Stomach (tissue), 8 donors: ENCODE measurements at regions not wholly inside any gene's neighbourhood (a gene's known extent, or its start where the extent isn't known, plus 50 kb on each side); places are given as distances from the start of the nearest gene placed in this dataset.

ENCODE experiments used
- DNase-seq, 2 donors: peaks; one replicate each; pipeline versions ENCODE4 v3.0.0 to v3.0.0-alpha.2; 2013 to 2019
- H3K27ac ChIP-seq, 5 donors: fragments of 200-600 bp in 4 of 5; sonication (generic) in 4 of 5; one replicate each; pipeline ENCODE4 v1.5.1; 2013 to 2019; ENCODE audit warnings: mild to moderate bottlenecking in 1 of 5, moderate library complexity in 1 of 5
- H3K27me3 ChIP-seq, 3 donors: fragments of 200-600 bp; sonication (generic); one replicate each; pipeline ENCODE4 v1.5.1; 2017 to 2019; ENCODE audit warnings: mixed run types in 1 of 3
- H3K36me3 ChIP-seq, 4 donors: fragments of 200-600 bp; sonication (generic); 1 replicate in 3 of 4; 2 replicates in 1 of 4; pipeline ENCODE4 v1.5.1; 2016 to 2019
- H3K4me1 ChIP-seq, 4 donors: fragments of 200-600 bp; sonication (generic); one replicate each; pipeline ENCODE4 v1.5.1; 2016 to 2019
- H3K4me3 ChIP-seq, 4 donors: fragments of 200-600 bp; sonication (generic) in 3 of 4; one replicate each; pipeline ENCODE4 v1.5.1; 2016 to 2019; ENCODE audit warnings: mild to moderate bottlenecking in 1 of 4
- H3K9me3 ChIP-seq, 4 donors: fragments of 200-600 bp; sonication (generic); one replicate each; pipeline ENCODE4 v1.5.1; 2016 to 2019
- CTCF ChIP-seq, 7 experiments: fragments of 450-650 bp in 4 of 7; fragments of 200-600 bp in 3 of 7; sonication (generic) in 3 of 7; IDR thresholded peaks; one replicate each; pipeline ENCODE4 v1.5.1; 2016 to 2019; ENCODE audit warnings: antibody characterized with exemption in 7 of 7, control low read depth in 2 of 7, mild to moderate bottlenecking in 1 of 7
- EP300 ChIP-seq: sonication (generic); formaldehyde crosslinking; IDR thresholded peaks from one replicate; pipeline ENCODE4 v1.6.1; 2017; ENCODE audit warnings: antibody characterized with exemption
- POLR2A ChIP-seq, 4 donors: fragments of 450-650 bp; IDR thresholded peaks; one replicate each; pipeline ENCODE4 v1.6.1; 2016; ENCODE audit warnings: antibody characterized with exemption in 4 of 4, control low read depth in 2 of 4, mild to moderate bottlenecking in 1 of 4, moderate library complexity in 1 of 4
- POLR2AphosphoS5 ChIP-seq, 3 donors: sonication (generic); formaldehyde crosslinking; IDR thresholded peaks; one replicate each; pipeline ENCODE4 v1.6.1; 2016; ENCODE audit warnings: antibody characterized with exemption in 3 of 3
- WGBS, 5 donors: extraction: QIAGEN DNeasy Blood & Tissue Kit in 3 of 5; methylation state at CpG; one replicate each; pipeline versions ENCODE4 v1.1.5 to v1.1.7; 2013 to 2018; 5-methylcytosine and 5-hydroxymethylcytosine counted together
- intact Hi-C: fragments of 100-400 bp; cut with DNase I; formaldehyde crosslinking; loops from one replicate; pipeline ENCODE4 v1.15.1; 2023; ENCODE audit warnings: low total_unique reads
- donor health status: healthy with polysubstance abuse.
- donor health status: Bipolar disorder and iron deficiency.
- donor health status: healthy.

- no peak overlapping the region for H3K4me3 ChIP-seq
- H3K27ac ChIP-seq = no peak overlapping the region
- H3K36me3 ChIP-seq = no peaks in the 10 kb centered on the region
- H3K9me3 ChIP-seq = no peaks in the 10 kb centered on the region
- H3K27me3 ChIP-seq = no peaks in the 10 kb centered on the region
- peaks cover 0 to 27% (median 8%) of the 10 kb centered on the region in 4 donors for H3K4me1 ChIP-seq
- no peak for TF ChIP-seq POLR2AphosphoS5 (IDR thresholded peaks at IDR 0.05)
- TF ChIP-seq CTCF (IDR thresholded peaks at IDR 0.05) = no peak
- TF ChIP-seq POLR2A (IDR thresholded peaks at IDR 0.05) = no peak
- no peak for TF ChIP-seq EP300
- intact Hi-C loops = no loop called here
- WGBS, 5 donors = 71 to 84% (median 81%) methylated on average over 7 of the region's 7 CpGs
- no peak for DNase-seq
Measured at GRCh38 chr21:15444118-15444960, 285.4 kb upstream of the USP25 start.

- no peaks in the 10 kb centered on the region for H3K9me3 ChIP-seq
- WGBS, 5 donors = 77 to 88% (median 83%) methylated on average over 2 of the region's 2 CpGs
- TF ChIP-seq CTCF (IDR thresholded peaks at IDR 0.05) = no peak
- no peak for TF ChIP-seq EP300
- TF ChIP-seq POLR2AphosphoS5 (IDR thresholded peaks at IDR 0.05) = no peak
- TF ChIP-seq POLR2A (IDR thresholded peaks at IDR 0.05) = no peak
- no peaks in the 10 kb centered on the region for H3K36me3 ChIP-seq
- H3K4me1 ChIP-seq = peaks cover 0 to 27% (median 8%) of the 10 kb centered on the region in 4 donors
- H3K27me3 ChIP-seq = no peaks in the 10 kb centered on the region
- no peak for DNase-seq
- no peak overlapping the region for H3K27ac ChIP-seq
- H3K4me3 ChIP-seq = no peak overlapping the region
- intact Hi-C loops = no loop called here
Measured at GRCh38 chr21:15445327-15445726, 284.5 kb upstream of the USP25 start.

GRCh38 chr21:15446223-15446622, 283.6 kb upstream of the USP25 start:
- Histone ChIP-seq H3K27ac (no peak overlapping the region), H3K4me3 (no peak overlapping the region), H3K4me1 (peaks cover 0 to 22% (median 8%) of the 10 kb centered on the region in 4 donors), H3K27me3 (no peaks in the 10 kb centered on the region), H3K9me3 (no peaks in the 10 kb centered on the region), H3K36me3 (no peaks in the 10 kb centered on the region)
- intact Hi-C loops = no loop called here
- no peak for TF ChIP-seq POLR2A (IDR thresholded peaks at IDR 0.05)
- no peak for TF ChIP-seq CTCF (IDR thresholded peaks at IDR 0.05)
- no peak for TF ChIP-seq EP300
- TF ChIP-seq POLR2AphosphoS5 (IDR thresholded peaks at IDR 0.05) = no peak
- no peak for DNase-seq
- WGBS, 5 donors = 73 to 77% (median 76%) methylated on average over 3 of the region's 3 CpGs

- Histone ChIP-seq H3K4me1 (peaks cover 0 to under 1% (median 0%) of the 10 kb centered on the region in 4 donors), H3K4me3 (no peak overlapping the region), H3K27ac (no peak overlapping the region), H3K27me3 (no peaks in the 10 kb centered on the region), H3K36me3 (no peaks in the 10 kb centered on the region), H3K9me3 (no peaks in the 10 kb centered on the region)
- intact Hi-C loops = no loop called here
- no peak for DNase-seq
- TF ChIP-seq CTCF (IDR thresholded peaks at IDR 0.05) (no peak), POLR2A (IDR thresholded peaks at IDR 0.05) (no peak), EP300 (no peak), POLR2AphosphoS5 (IDR thresholded peaks at IDR 0.05) (no peak)
- 39 to 74% (median 59%) methylated on average over 1 of the region's 1 CpG for WGBS, 5 donors
Measured at GRCh38 chr21:15449556-15449955, 280.2 kb upstream of the USP25 start.
